Uterus (tissue), 2 donors: ENCODE measurements at regions not wholly inside any gene's neighbourhood (a gene's known extent, or its start where the extent isn't known, plus 50 kb on each side); places are given as distances from the start of the nearest gene placed in this dataset.

Source experiments
- CTCF ChIP-seq, 4 experiments: fragments of 200-600 bp in 2 of 4; fragments of 450-650 bp in 2 of 4; sonication (generic) in 2 of 4; IDR thresholded peaks; one replicate each; pipeline ENCODE4 v1.5.1; 2016 to 2019; ENCODE audit warnings: antibody characterized with exemption in 4 of 4, mild to moderate bottlenecking in 2 of 4, moderate library complexity in 1 of 4
- POLR2A ChIP-seq, 2 donors: fragments of 450-650 bp; IDR thresholded peaks; one replicate each; pipeline ENCODE4 v1.6.1; 2016; ENCODE audit warnings: antibody characterized with exemption in 2 of 2, mild to moderate bottlenecking in 1 of 2, moderate library complexity in 1 of 2

GRCh38 chr1:81717230-81717629, 83.5 kb upstream of the ADGRL2 start:
- TF ChIP-seq CTCF (IDR thresholded peaks at IDR 0.05) (no peak), POLR2A (IDR thresholded peaks at IDR 0.05) (no peak)
